ENCODE measurements at regions not wholly inside any gene's neighbourhood (a gene's known extent, or its start where the extent isn't known, plus 50 kb on each side); places are given as distances from the start of the nearest gene placed in this dataset.

DNA sequence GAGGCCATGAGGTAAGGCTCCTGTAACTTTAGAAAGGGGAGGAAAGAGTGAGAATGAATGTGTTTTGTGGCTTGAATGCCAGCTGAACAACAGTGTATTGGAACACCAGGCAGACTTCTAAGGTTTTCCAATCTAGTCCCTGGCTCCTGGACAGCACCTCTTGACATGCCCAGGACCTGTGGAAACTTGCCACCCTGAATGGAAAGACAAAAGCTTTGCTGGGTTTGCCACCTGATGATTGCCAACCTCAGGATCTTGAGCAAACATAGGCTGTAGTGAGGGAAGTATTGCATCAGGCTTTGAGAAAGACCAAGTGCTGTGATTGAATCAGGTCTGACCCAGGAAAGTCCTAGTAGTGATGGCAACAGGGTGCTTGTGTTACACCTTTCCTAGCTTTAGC lies 1393.1 kb upstream of the DIAPH2 start:
- Histone ChIP-seq H3K9ac (replicated peaks in 1 of 4; ENCODE audit: extremely low read depth in 1 of 4, low read depth in 3 of 4, low read length in 3 of 4) (no peak overlapping the region), H3K27me3 (replicated peaks in 1 of 4; ENCODE audit: control insufficient read depth in 3 of 4, extremely low read depth in 1 of 4, insufficient read depth in 3 of 4, low read length in 3 of 4) (no peaks in the 10 kb centered on the region), H3K79me2 (ENCODE audit: control insufficient read depth in 1 of 2, insufficient read depth in 2 of 2, low read length in 2 of 2) (no peaks in the 10 kb centered on the region), H2AFZ (ENCODE audit: low read length) (no peak overlapping the region), H3K14ac (ENCODE audit: insufficient read length) (no peak overlapping the region), H2AK5ac (ENCODE audit: low read depth, low read length) (no peak overlapping the region), H3K36me3 (ENCODE audit: control insufficient read depth in 2 of 4, insufficient read depth in 4 of 4, low read length in 3 of 4) (no peaks in the 10 kb centered on the region), H4K8ac (ENCODE audit: extremely low read depth, insufficient read depth, low read length) (no peak overlapping the region), H2BK12ac (ENCODE audit: low read depth, low read length) (no peak overlapping the region), H3K23ac (ENCODE audit: insufficient read length) (no peak overlapping the region), H2BK20ac (ENCODE audit: low read length) (no peak overlapping the region), H2BK15ac (ENCODE audit: low read length) (no peak overlapping the region), H3K79me1 (ENCODE audit: low read depth, low read length) (no peaks in the 10 kb centered on the region), H3K23me2 (ENCODE audit: low read depth, low read length) (no peaks in the 10 kb centered on the region), H4K91ac (replicated peaks; ENCODE audit: insufficient read length, low read length) (no peak overlapping the region), H3K4ac (replicated peaks; ENCODE audit: insufficient read length, low read depth, low read length) (no peak overlapping the region), H3K4me3 (ENCODE audit: extremely low read depth in 1 of 4, insufficient read depth in 2 of 4, low read depth in 3 of 4, low read length in 4 of 4) (no peak overlapping the region), H3K27ac (ENCODE audit: low read depth, low read length) (no peak overlapping the region), H3K18ac (ENCODE audit: extremely low read depth, low read length) (no peak overlapping the region), H2BK5ac (ENCODE audit: low read depth, low read length) (no peak overlapping the region), H3K9me3 (ENCODE audit: insufficient read depth in 2 of 2, low read depth in 1 of 2, low read length in 1 of 2) (no peaks in the 10 kb centered on the region), H3K56ac (replicated peaks; ENCODE audit: insufficient read length, low read depth, low read length) (no peak overlapping the region), H2BK120ac (replicated peaks; ENCODE audit: low read depth, low read length) (no peak overlapping the region), H4K5ac (ENCODE audit: insufficient read length, low read depth, low read length) (no peak overlapping the region), H3K4me1 (replicated peaks in 1 of 4; ENCODE audit: control insufficient read depth in 3 of 4, insufficient read depth in 4 of 4, low read length in 3 of 4) (no peaks in the 10 kb centered on the region), H4K20me1 (replicated peaks in 1 of 2; ENCODE audit: control insufficient read depth in 1 of 2, insufficient read depth in 2 of 2, low read length in 2 of 2) (no peaks in the 10 kb centered on the region), H3K4me2 (ENCODE audit: insufficient read depth in 1 of 2, low read depth in 2 of 2, low read length in 2 of 2) (no peak overlapping the region)
- DNase-seq (ENCODE audit: low read depth in 1 of 2, low spot score in 2 of 2) (no peak), FAIRE-seq (no peak)
- ChIA-PET CTCF (ENCODE audit: partially characterized antibody) (no interaction called here), POLR2A (ENCODE audit: partially characterized antibody) (no interaction called here)
- TF ChIP-seq TAF1 (IDR thresholded peaks at IDR 0.05; ENCODE audit: low read depth, low read length) (no peak), SP1 (IDR thresholded peaks at IDR 0.05; ENCODE audit: low read depth, low read length) (no peak), HDAC6 (IDR thresholded peaks at IDR 0.05; ENCODE audit: low read depth, low read length) (no peak), RAD21 (IDR thresholded peaks at IDR 0.05 in 1 of 2, conservative IDR thresholded peaks at IDR 0.05 in 1 of 2; ENCODE audit: low read depth in 2 of 2, low read length in 2 of 2) (no peak), CTBP2 (IDR thresholded peaks at IDR 0.05; ENCODE audit: borderline replicate concordance, insufficient read depth, insufficient read length, low read length) (no peak), MAFK (IDR thresholded peaks at IDR 0.05; ENCODE audit: low read depth, low read length) (no peak), BACH1 (IDR thresholded peaks at IDR 0.05; ENCODE audit: low read length) (no peak), SP2 (IDR thresholded peaks at IDR 0.05; ENCODE audit: low read length) (no peak), KDM1A (IDR thresholded peaks at IDR 0.05; ENCODE audit: borderline replicate concordance, low read length) (no peak)

Data from H1 (cell line).